ENCODE measurements at regions not wholly inside any gene's neighbourhood (a gene's known extent, or its start where the extent isn't known, plus 50 kb on each side); places are given as distances from the start of the nearest gene placed in this dataset.

GRCh38 chr3:59246719-59247401, 197.0 kb upstream of the CFAP20DC start:
- Histone ChIP-seq H3F3A (ENCODE audit: insufficient read depth, low read length, poor library complexity, severe bottlenecking) (no peaks in the 10 kb centered on the region), H4K20me1 (ENCODE audit: insufficient read depth) (no peaks in the 10 kb centered on the region), H3K9me3 (ENCODE audit: low read length) (no peaks in the 10 kb centered on the region), H3K4me3 (ENCODE audit: low read length) (no peak overlapping the region), H3K4me2 (ENCODE audit: low read length) (no peak overlapping the region), H2AFZ (ENCODE audit: low read depth, low read length) (no peak overlapping the region), H3K27me3 (ENCODE audit: insufficient read depth, low read depth, low read length) (no peaks in the 10 kb centered on the region), H3K27ac (ENCODE audit: low read length) (no peak overlapping the region), H3K9ac (ENCODE audit: low read length) (no peak overlapping the region), H3K36me3 (ENCODE audit: insufficient read depth, low read length) (no peaks in the 10 kb centered on the region), H3K79me2 (replicated peaks; ENCODE audit: insufficient read depth, low read length) (no peaks in the 10 kb centered on the region), H3K9me2 (ENCODE audit: insufficient read depth, low read length) (no peaks in the 10 kb centered on the region)
- TF ChIP-seq EP300 (conservative IDR thresholded peaks at IDR 0.05; ENCODE audit: poor library complexity, severe bottlenecking), result no peak
- TF ChIP-seq CTCF (IDR thresholded peaks at IDR 0.05; ENCODE audit: poor library complexity, severe bottlenecking), result no peak
- no peak for TF ChIP-seq MXI1 (conservative IDR thresholded peaks at IDR 0.05; ENCODE audit: poor library complexity, severe bottlenecking)
- TF ChIP-seq RAD21 (conservative IDR thresholded peaks at IDR 0.05), result no peak
- TF ChIP-seq EZH2 (IDR thresholded peaks at IDR 0.05; ENCODE audit: borderline replicate concordance, insufficient read depth, low read length, poor library complexity, severe bottlenecking), result no peak
- no peak for TF ChIP-seq REST (IDR thresholded peaks at IDR 0.05; ENCODE audit: borderline replicate concordance)
- TF ChIP-seq SMC3 (conservative IDR thresholded peaks at IDR 0.05; ENCODE audit: poor library complexity), result no peak
- no peak for TF ChIP-seq TAF1 (IDR thresholded peaks at IDR 0.05; ENCODE audit: low read depth)
- TF ChIP-seq POLR2AphosphoS5 (IDR thresholded peaks at IDR 0.05), result no peak

- Histone ChIP-seq H3K4me3 (ENCODE audit: low read length) (no peak overlapping the region), H2AFZ (ENCODE audit: low read depth, low read length) (no peak overlapping the region), H3K27ac (ENCODE audit: low read length) (no peak overlapping the region), H3K27me3 (ENCODE audit: insufficient read depth, low read depth, low read length) (no peaks in the 10 kb centered on the region), H4K20me1 (ENCODE audit: insufficient read depth) (no peaks in the 10 kb centered on the region), H3K9ac (ENCODE audit: low read length) (no peak overlapping the region), H3K36me3 (ENCODE audit: insufficient read depth, low read length) (no peaks in the 10 kb centered on the region), H3K9me3 (ENCODE audit: low read length) (no peaks in the 10 kb centered on the region), H3F3A (ENCODE audit: insufficient read depth, low read length, poor library complexity, severe bottlenecking) (no peaks in the 10 kb centered on the region), H3K9me2 (ENCODE audit: insufficient read depth, low read length) (no peaks in the 10 kb centered on the region), H3K4me2 (ENCODE audit: low read length) (no peak overlapping the region), H3K79me2 (replicated peaks; ENCODE audit: insufficient read depth, low read length) (no peaks in the 10 kb centered on the region)
- TF ChIP-seq MXI1 (conservative IDR thresholded peaks at IDR 0.05; ENCODE audit: poor library complexity, severe bottlenecking) (no peak), EZH2 (IDR thresholded peaks at IDR 0.05; ENCODE audit: borderline replicate concordance, insufficient read depth, low read length, poor library complexity, severe bottlenecking) (no peak), EP300 (conservative IDR thresholded peaks at IDR 0.05; ENCODE audit: poor library complexity, severe bottlenecking) (no peak), REST (IDR thresholded peaks at IDR 0.05; ENCODE audit: borderline replicate concordance) (no peak), RAD21 (conservative IDR thresholded peaks at IDR 0.05) (no peak), POLR2AphosphoS5 (IDR thresholded peaks at IDR 0.05) (no peak), SMC3 (conservative IDR thresholded peaks at IDR 0.05; ENCODE audit: poor library complexity) (no peak), CTCF (IDR thresholded peaks at IDR 0.05; ENCODE audit: poor library complexity, severe bottlenecking) (no peak)
These were observed 196.2 kb upstream of the CFAP20DC start for GRCh38 chr3:59245859-59246501.

All from neural cell (in vitro differentiated cells).